Liver (tissue), 8 donors: ENCODE measurements at regions not wholly inside any gene's neighbourhood (a gene's known extent, or its start where the extent isn't known, plus 50 kb on each side); places are given as distances from the start of the nearest gene placed in this dataset.

Experiments
- DNase-seq: peaks from one replicate; pipeline ENCODE4 v3.0.0-alpha.2; 2017; ENCODE audit warnings: low spot score
- H3K27ac ChIP-seq, 2 donors: one replicate each; pipeline ENCODE4 v1.7.0; 2013; ENCODE audit warnings: inconsistent platforms in 2 of 2, low read length in 2 of 2, control low read depth in 1 of 2, low read depth in 1 of 2, mild to moderate bottlenecking in 1 of 2
- H3K27me3 ChIP-seq, 4 donors: one replicate each; pipeline versions ENCODE4 v1.6.1 to v1.7.0; 2013; ENCODE audit warnings: low read length in 3 of 4, inconsistent platforms in 1 of 4, mild to moderate bottlenecking in 1 of 4, moderate library complexity in 1 of 4; ENCODE audit not compliant: control insufficient read depth in 4 of 4, insufficient read depth in 4 of 4
- H3K36me3 ChIP-seq, 4 donors: one replicate each; pipeline versions ENCODE4 v1.6.1 to v1.7.0; 2013; ENCODE audit warnings: low read length in 3 of 4, mild to moderate bottlenecking in 3 of 4, low read depth in 1 of 4, moderate library complexity in 1 of 4; ENCODE audit not compliant: control insufficient read depth in 4 of 4, insufficient read depth in 3 of 4
- H3K4me1 ChIP-seq, 4 donors: one replicate each; pipeline versions ENCODE4 v1.6.1 to v1.7.0; 2013; ENCODE audit warnings: low read length in 3 of 4, mild to moderate bottlenecking in 3 of 4, moderate library complexity in 1 of 4; ENCODE audit not compliant: control insufficient read depth in 4 of 4, insufficient read depth in 4 of 4
- H3K4me3 ChIP-seq, 3 donors: one replicate each; pipeline versions ENCODE4 v1.6.1 to v1.7.0; 2013; ENCODE audit warnings: low read length in 3 of 3, control low read depth in 1 of 3, low read depth in 1 of 3, mild to moderate bottlenecking in 1 of 3
- H3K9ac ChIP-seq, 2 donors: one replicate each; pipeline ENCODE4 v1.7.0; 2013; ENCODE audit warnings: low read length in 2 of 2, mild to moderate bottlenecking in 2 of 2, moderate library complexity in 2 of 2, control low read depth in 1 of 2, low read depth in 1 of 2
- H3K9me3 ChIP-seq, 4 donors: one replicate each; pipeline versions ENCODE4 v1.6.1 to v1.7.0; 2013; ENCODE audit warnings: low read length in 3 of 4; ENCODE audit not compliant: control insufficient read depth in 4 of 4
- ATF3 ChIP-seq: IDR thresholded peaks from 2 replicates; pipeline ENCODE4 v1.6.1; 2016; ENCODE audit warnings: antibody characterized with exemption
- CTCF ChIP-seq: fragments of 150-350 bp; IDR thresholded peaks from 2 replicates; pipeline ENCODE4 v1.5.1; 2017; ENCODE audit warnings: improper control_type of control experiment, low read depth, low read length; ENCODE audit not compliant: missing input control
- EGR1 ChIP-seq, 2 donors: IDR thresholded peaks; 2 replicates each; pipeline ENCODE4 v1.6.1; 2016 to 2018; ENCODE audit warnings: antibody characterized with exemption in 2 of 2, low read depth in 2 of 2
- FOXA1 ChIP-seq: IDR thresholded peaks from 2 replicates; pipeline ENCODE4 v1.6.1; 2016; ENCODE audit warnings: antibody characterized with exemption
- FOXA2 ChIP-seq: IDR thresholded peaks from 2 replicates; pipeline ENCODE4 v1.6.1; 2016; ENCODE audit warnings: antibody characterized with exemption
- GABPA ChIP-seq, 2 donors: IDR thresholded peaks in 1 of 2; conservative IDR thresholded peaks in 1 of 2; 2 replicates each; pipeline ENCODE4 v1.6.1; 2016; ENCODE audit warnings: antibody characterized with exemption in 2 of 2, mild to moderate bottlenecking in 1 of 2, moderate library complexity in 1 of 2
- HNF4A ChIP-seq, 2 donors: conservative IDR thresholded peaks; 2 replicates each; pipeline ENCODE4 v1.6.1; 2016; ENCODE audit warnings: antibody characterized with exemption in 2 of 2, mild to moderate bottlenecking in 2 of 2
- HNF4G ChIP-seq: IDR thresholded peaks from 2 replicates; pipeline ENCODE4 v1.6.1; 2016; ENCODE audit warnings: antibody characterized with exemption
- JUND ChIP-seq, 2 donors: IDR thresholded peaks; 2 replicates each; pipeline ENCODE4 v1.6.1; 2016; ENCODE audit warnings: antibody characterized with exemption in 2 of 2
- MAX ChIP-seq: IDR thresholded peaks from 2 replicates; pipeline ENCODE4 v1.6.1; 2016; ENCODE audit warnings: antibody characterized with exemption
- RAD21 ChIP-seq, 2 donors: IDR thresholded peaks; 2 replicates each; pipeline ENCODE4 v1.6.1; 2016; ENCODE audit warnings: antibody characterized with exemption in 2 of 2, mild to moderate bottlenecking in 2 of 2
- REST ChIP-seq: IDR thresholded peaks from 2 replicates; pipeline ENCODE4 v1.6.1; 2016; ENCODE audit warnings: antibody characterized with exemption, mild to moderate bottlenecking
- SP1 ChIP-seq: IDR thresholded peaks from 2 replicates; pipeline ENCODE4 v1.6.1; 2018; ENCODE audit warnings: antibody characterized with exemption, mild to moderate bottlenecking
- TAF1 ChIP-seq: conservative IDR thresholded peaks from 2 replicates; pipeline ENCODE4 v1.6.1; 2016; ENCODE audit warnings: antibody characterized with exemption, mild to moderate bottlenecking
- YY1 ChIP-seq: IDR thresholded peaks from 2 replicates; pipeline ENCODE4 v1.6.1; 2016; ENCODE audit warnings: antibody characterized with exemption, mild to moderate bottlenecking
- ZBTB33 ChIP-seq: IDR thresholded peaks from 2 replicates; pipeline ENCODE4 v1.6.1; 2016; ENCODE audit warnings: antibody characterized with exemption
- WGBS: extraction: QIAGEN DNeasy Blood & Tissue Kit; methylation state at CpG from one replicate; pipeline ENCODE4 v1.1.7; 2013; 5-methylcytosine and 5-hydroxymethylcytosine counted together
- donor health status: healthy.
- donor health status: healthy.
- donor health status: healthy.
- donor health status: healthy.
- donor health status: healthy.

GRCh38 chr5:5925191-5925590, 453.2 kb downstream of the MED10 start:
- 86% methylated on average over 7 of the region's 7 CpGs for WGBS
- TF ChIP-seq HNF4A (conservative IDR thresholded peaks at IDR 0.05) = no peak
- no peak for TF ChIP-seq EGR1 (IDR thresholded peaks at IDR 0.05; ENCODE audit: low read depth in 2 of 2)
- TF ChIP-seq RAD21 (IDR thresholded peaks at IDR 0.05) = no peak
- TF ChIP-seq TAF1 = no peak
- no peak for TF ChIP-seq YY1
- TF ChIP-seq GABPA (IDR thresholded peaks at IDR 0.05 in 1 of 2, conservative IDR thresholded peaks at IDR 0.05 in 1 of 2) = no peak
- no peak for TF ChIP-seq CTCF
- no peak for TF ChIP-seq HNF4G
- no peak for TF ChIP-seq REST
- TF ChIP-seq JUND (IDR thresholded peaks at IDR 0.05) = no peak
- TF ChIP-seq FOXA1 = no peak
- no peak for TF ChIP-seq ATF3
- no peak for DNase-seq

GRCh38 chr5:5919411-5919810, 458.9 kb downstream of the MED10 start:
- Histone ChIP-seq H3K9me3 (no peaks in the 10 kb centered on the region), H3K36me3 (no peaks in the 10 kb centered on the region), H3K4me3 (no peak overlapping the region), H3K9ac (no peak overlapping the region), H3K4me1 (no peaks in the 10 kb centered on the region), H3K27ac (no peak overlapping the region), H3K27me3 (peaks cover 0 to 4% (median 0%) of the 10 kb centered on the region in 4 donors)
- TF ChIP-seq HNF4A (conservative IDR thresholded peaks at IDR 0.05) (no peak), FOXA2 (no peak), TAF1 (no peak), HNF4G (no peak), YY1 (no peak), SP1 (no peak), ZBTB33 (no peak), REST (no peak), FOXA1 (no peak), RAD21 (IDR thresholded peaks at IDR 0.05) (no peak), MAX (no peak)
- DNase-seq = no peak
- WGBS = 51% methylated on average over 2 of the region's 2 CpGs

More at GRCh38 chr5:5925191-5925590, 453.2 kb downstream of the MED10 start:
- peaks cover 0 to 12% (median 0%) of the 10 kb centered on the region in 4 donors for H3K27me3 ChIP-seq
- no peaks in the 10 kb centered on the region for H3K36me3 ChIP-seq
- H3K4me3 ChIP-seq = no peak overlapping the region
- H3K9me3 ChIP-seq = no peaks in the 10 kb centered on the region
- no peaks in the 10 kb centered on the region for H3K4me1 ChIP-seq
- no peak overlapping the region for H3K27ac ChIP-seq
- no peak overlapping the region for H3K9ac ChIP-seq
